ENCODE measurements at regions not wholly inside any gene's neighbourhood (a gene's known extent, or its start where the extent isn't known, plus 50 kb on each side); places are given as distances from the start of the nearest gene placed in this dataset.

- no peak overlapping the region for H3K27ac ChIP-seq (ENCODE audit: low read depth)
- Mint-ChIP-seq H3K27ac (no peak overlapping the region), H3K9me3 (no peaks in the 10 kb centered on the region), H3K4me3 (no peak overlapping the region), H3K27me3 (ENCODE audit: insufficient read depth, low read depth, poor library complexity) (peaks cover 7% of the 10 kb centered on the region), H3K4me1 (peaks cover 21% of the 10 kb centered on the region), H3K36me3 (ENCODE audit: low read depth) (no peaks in the 10 kb centered on the region)
- ATAC-seq, result no peak
- H3F3A ChIP-seq (replicated peaks; ENCODE audit: low read depth), result no peaks in the 10 kb centered on the region
- H3K9me2 ChIP-seq (ENCODE audit: insufficient read depth), result no peaks in the 10 kb centered on the region
- TF ChIP-seq EZH2 (IDR thresholded peaks at IDR 0.05; ENCODE audit: low read depth, unreplicated experiment) (no peak), ZNF114 (CRISPR knock-in tag; IDR thresholded peaks at IDR 0.05) (no peak), ETS1 (IDR thresholded peaks at IDR 0.05) (no peak), STAT1 (IDR thresholded peaks at IDR 0.05; ENCODE audit: unreplicated experiment) (no peak), NANOG (IDR thresholded peaks at IDR 0.05; ENCODE audit: borderline replicate concordance) (no peak), POLR2AphosphoS5 (IDR thresholded peaks at IDR 0.05; ENCODE audit: low read depth) (no peak), ZNF462 (CRISPR knock-in tag; IDR thresholded peaks at IDR 0.05) (no peak)
- H4K20me1 ChIP-seq (replicated peaks; ENCODE audit: insufficient read depth), result no peaks in the 10 kb centered on the region
- DNase-seq (ENCODE audit: low spot score), result no peak
- H3K4me2 ChIP-seq, result no peak overlapping the region
- H3K79me2 ChIP-seq (replicated peaks; ENCODE audit: insufficient read depth), result no peaks in the 10 kb centered on the region
- peaks cover 10% of the 10 kb centered on the region; the same call in 1 of the 2 replicates for H3K4me1 ChIP-seq (ENCODE audit: insufficient read depth)
- no peak overlapping the region for H3K4me3 ChIP-seq
- no peaks in the 10 kb centered on the region for H3K27me3 ChIP-seq (ENCODE audit: insufficient read depth)
- no peaks in the 10 kb centered on the region for H3K36me3 ChIP-seq (ENCODE audit: insufficient read depth)
- H2AFZ ChIP-seq, result no peak overlapping the region
Observed at GRCh38 chr1:47554082-47554481, 116.2 kb downstream of the FOXD2 start.
